HEK293 (cell line): ENCODE measurements at regions not wholly inside any gene's neighbourhood (a gene's known extent, or its start where the extent isn't known, plus 50 kb on each side); places are given as distances from the start of the nearest gene placed in this dataset.

ENCODE experiments used
- CTCF ChIA-PET: fragments of 350-600 bp; formaldehyde crosslinking; extraction: SDS; loops from one replicate; lab custom pipeline; 2021; ENCODE audit warnings: antibody characterized with exemption; lab: Yijun Ruan, JAX
- POLR2A ChIA-PET: fragments of 300-600 bp; formaldehyde crosslinking; extraction: SDS; loops from one replicate; lab custom pipeline; 2020; ENCODE audit warnings: antibody characterized with exemption, inconsistent platforms; lab: Yijun Ruan, JAX
- H3K27ac ChIP-seq: fragments of 200-500 bp; sonication (Bioruptor generic); 2 replicates; pipeline ENCODE4 v1.5.1; 2014; ENCODE audit warnings: low read depth, low read length, control low read depth, inconsistent platforms; ENCODE audit errors: extremely low read depth
- H3K36me3 ChIP-seq, 2 experiments: fragments of 200-500 bp in 1 of 2; sonication (Bioruptor generic) in 1 of 2; 1 replicate in 1 of 2; 2 replicates in 1 of 2; pipeline ENCODE4 v1.5.1; 2014 to 2017; ENCODE audit warnings: inconsistent platforms in 2 of 2, low read length in 2 of 2; ENCODE audit not compliant: control insufficient read depth in 2 of 2, insufficient read depth in 1 of 2
- H3K4me1 ChIP-seq: fragments of 200-500 bp; sonication (Bioruptor generic); 2 replicates; pipeline ENCODE4 v1.5.1; 2014; ENCODE audit warnings: mild to moderate bottlenecking, low read length, inconsistent platforms; ENCODE audit not compliant: control insufficient read depth, insufficient read depth
- H3K4me3 ChIP-seq: 2 replicates; pipeline ENCODE4 v1.5.1; 2011; ENCODE audit warnings: low read depth, mild to moderate bottlenecking, control low read depth, low read length, moderate library complexity
- H3K9me3 ChIP-seq: fragments of 200-500 bp; sonication (Bioruptor generic); 2 replicates; pipeline ENCODE4 v1.5.1; 2014; ENCODE audit warnings: low read depth, low read length, inconsistent platforms; ENCODE audit not compliant: control insufficient read depth, insufficient read depth
- GLIS2 ChIP-seq: fragments of 450-650 bp; formaldehyde crosslinking; IDR thresholded peaks from 2 replicates; pipeline ENCODE4 v1.5.1; 2016; ENCODE audit warnings: missing biosample characterization, missing genetic modification characterization
- RBAK ChIP-seq: fragments of 450-650 bp; formaldehyde crosslinking; IDR thresholded peaks from 2 replicates; pipeline ENCODE4 v1.5.1; 2016; ENCODE audit warnings: missing biosample characterization, missing genetic modification characterization
- ZBTB21 ChIP-seq: fragments of 450-650 bp; formaldehyde crosslinking; IDR thresholded peaks from 2 replicates; pipeline ENCODE4 v1.5.1; 2017; ENCODE audit warnings: missing biosample characterization, missing genetic modification characterization
- ZFP69B ChIP-seq: fragments of 450-650 bp; formaldehyde crosslinking; IDR thresholded peaks from 2 replicates; pipeline ENCODE4 v1.5.1; 2016; ENCODE audit warnings: missing biosample characterization, missing genetic modification characterization
- ZNF121 ChIP-seq: fragments of 450-650 bp; formaldehyde crosslinking; IDR thresholded peaks from 2 replicates; pipeline ENCODE4 v1.5.1; 2016; ENCODE audit warnings: missing biosample characterization, missing genetic modification characterization
- ZNF133 ChIP-seq: fragments of 450-650 bp; formaldehyde crosslinking; IDR thresholded peaks from 2 replicates; pipeline ENCODE4 v1.5.1; 2016; ENCODE audit warnings: missing biosample characterization, missing genetic modification characterization
- ZNF138 ChIP-seq: fragments of 450-650 bp; formaldehyde crosslinking; IDR thresholded peaks from 2 replicates; pipeline ENCODE4 v1.5.1; 2016; ENCODE audit warnings: missing biosample characterization, missing genetic modification characterization, borderline replicate concordance
- ZNF214 ChIP-seq: fragments of 450-650 bp; formaldehyde crosslinking; IDR thresholded peaks from 2 replicates; pipeline ENCODE4 v1.5.1; 2017; ENCODE audit warnings: missing biosample characterization, mild to moderate bottlenecking, missing genetic modification characterization, borderline replicate concordance
- ZNF221 ChIP-seq: fragments of 450-650 bp; formaldehyde crosslinking; IDR thresholded peaks from 2 replicates; pipeline ENCODE4 v1.5.1; 2017; ENCODE audit warnings: missing biosample characterization, missing genetic modification characterization, borderline replicate concordance
- ZNF248 ChIP-seq: fragments of 450-650 bp; formaldehyde crosslinking; IDR thresholded peaks from 2 replicates; pipeline ENCODE4 v1.5.1; 2017; ENCODE audit warnings: missing biosample characterization, missing genetic modification characterization
- ZNF341 ChIP-seq: fragments of 450-650 bp; formaldehyde crosslinking; IDR thresholded peaks from 2 replicates; pipeline ENCODE4; 2016; ENCODE audit warnings: low read depth, missing biosample characterization, missing genetic modification characterization
- ZNF391 ChIP-seq: fragments of 450-650 bp; formaldehyde crosslinking; IDR thresholded peaks from 2 replicates; pipeline ENCODE4 v1.5.1; 2016; ENCODE audit warnings: low read depth, missing biosample characterization, missing genetic modification characterization, borderline replicate concordance
- ZNF404 ChIP-seq: fragments of 450-650 bp; formaldehyde crosslinking; IDR thresholded peaks from 2 replicates; pipeline ENCODE4 v1.5.1; 2017; ENCODE audit warnings: missing biosample characterization, missing genetic modification characterization
- ZNF518A ChIP-seq: fragments of 450-650 bp; formaldehyde crosslinking; conservative IDR thresholded peaks from 2 replicates; pipeline ENCODE4 v1.5.1; 2016; ENCODE audit warnings: low read depth, missing biosample characterization, missing genetic modification characterization
- ZNF580 ChIP-seq: fragments of 450-650 bp; formaldehyde crosslinking; IDR thresholded peaks from 2 replicates; pipeline ENCODE4 v1.5.1; 2016; ENCODE audit warnings: missing biosample characterization, missing genetic modification characterization
- ZNF610 ChIP-seq: fragments of 450-650 bp; formaldehyde crosslinking; IDR thresholded peaks from 2 replicates; pipeline ENCODE4 v1.5.1; 2016; ENCODE audit warnings: missing biosample characterization, missing genetic modification characterization, borderline replicate concordance
- ZNF670 ChIP-seq: fragments of 450-650 bp; formaldehyde crosslinking; IDR thresholded peaks from 2 replicates; pipeline ENCODE4 v1.5.1; 2016; ENCODE audit warnings: missing biosample characterization, missing genetic modification characterization, low read depth
- ZNF707 ChIP-seq: fragments of 450-650 bp; formaldehyde crosslinking; IDR thresholded peaks from 2 replicates; pipeline ENCODE4 v1.5.1; 2016; ENCODE audit warnings: missing biosample characterization, missing genetic modification characterization
- ZSCAN18 ChIP-seq: fragments of 450-650 bp; formaldehyde crosslinking; IDR thresholded peaks from 2 replicates; pipeline ENCODE4 v1.5.1; 2016; ENCODE audit warnings: missing biosample characterization, missing genetic modification characterization
- TF ChIP-seq, protein P1 (sequence below): fragments of 450-650 bp; formaldehyde crosslinking; IDR thresholded peaks from 2 replicates; pipeline ENCODE4 v1.5.1; 2016; ENCODE audit warnings: missing biosample characterization, missing genetic modification characterization
- TF ChIP-seq, protein P2 (sequence below): fragments of 450-650 bp; IDR thresholded peaks from 2 replicates; pipeline ENCODE4 v1.5.1; 2018; ENCODE audit warnings: missing biosample characterization, mild to moderate bottlenecking, missing genetic modification characterization
- TF ChIP-seq, protein P3 (sequence below): fragments of 450-650 bp; formaldehyde crosslinking; conservative IDR thresholded peaks from 2 replicates; pipeline ENCODE4 v1.5.1; 2016; ENCODE audit warnings: low read depth, missing biosample characterization, missing genetic modification characterization

DNA sequence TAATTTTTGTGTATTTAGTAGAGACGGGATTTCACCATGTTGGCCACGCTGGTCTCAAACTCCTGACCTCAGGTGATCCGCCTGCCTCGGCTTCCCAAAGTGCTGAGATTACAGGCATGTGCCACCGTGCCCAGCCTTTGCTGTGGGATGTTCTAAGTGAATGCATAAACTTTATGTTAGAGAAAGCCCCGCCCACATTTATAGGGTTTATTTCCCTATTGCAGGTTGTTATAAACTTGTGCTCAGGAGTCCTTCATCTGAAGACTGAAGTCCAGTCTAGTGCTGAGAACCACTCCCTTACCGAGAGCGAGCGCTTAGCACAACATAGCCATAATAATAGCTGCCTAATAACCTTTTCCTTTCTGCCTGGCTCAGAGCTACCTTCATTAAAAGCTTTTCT lies 75.4 kb upstream of the ZNF217 start:
- no peaks in the 10 kb centered on the region for H3K4me1 ChIP-seq
- TF ChIP-seq ZNF404 (no peak), ZNF221 (no peak), ZNF610 (tag by site-specific recombination) (no peak), ZNF248 (tag by site-specific recombination) (no peak), ZFP69B (tag by site-specific recombination) (no peak), ZBTB21 (tag by site-specific recombination) (no peak), ZNF341 (tag by site-specific recombination) (no peak), ZNF138 (no peak), ZNF670 (tag by site-specific recombination) (no peak), ZNF121 (tag by site-specific recombination) (no peak), ZSCAN18 (tag by site-specific recombination) (no peak)
- TF ChIP-seq, protein P1, sequence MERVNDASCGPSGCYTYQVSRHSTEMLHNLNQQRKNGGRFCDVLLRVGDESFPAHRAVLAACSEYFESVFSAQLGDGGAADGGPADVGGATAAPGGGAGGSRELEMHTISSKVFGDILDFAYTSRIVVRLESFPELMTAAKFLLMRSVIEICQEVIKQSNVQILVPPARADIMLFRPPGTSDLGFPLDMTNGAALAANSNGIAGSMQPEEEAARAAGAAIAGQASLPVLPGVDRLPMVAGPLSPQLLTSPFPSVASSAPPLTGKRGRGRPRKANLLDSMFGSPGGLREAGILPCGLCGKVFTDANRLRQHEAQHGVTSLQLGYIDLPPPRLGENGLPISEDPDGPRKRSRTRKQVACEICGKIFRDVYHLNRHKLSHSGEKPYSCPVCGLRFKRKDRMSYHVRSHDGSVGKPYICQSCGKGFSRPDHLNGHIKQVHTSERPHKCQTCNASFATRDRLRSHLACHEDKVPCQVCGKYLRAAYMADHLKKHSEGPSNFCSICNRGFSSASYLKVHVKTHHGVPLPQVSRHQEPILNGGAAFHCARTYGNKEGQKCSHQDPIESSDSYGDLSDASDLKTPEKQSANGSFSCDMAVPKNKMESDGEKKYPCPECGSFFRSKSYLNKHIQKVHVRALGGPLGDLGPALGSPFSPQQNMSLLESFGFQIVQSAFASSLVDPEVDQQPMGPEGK, result no peak
- TF ChIP-seq, protein P2, sequence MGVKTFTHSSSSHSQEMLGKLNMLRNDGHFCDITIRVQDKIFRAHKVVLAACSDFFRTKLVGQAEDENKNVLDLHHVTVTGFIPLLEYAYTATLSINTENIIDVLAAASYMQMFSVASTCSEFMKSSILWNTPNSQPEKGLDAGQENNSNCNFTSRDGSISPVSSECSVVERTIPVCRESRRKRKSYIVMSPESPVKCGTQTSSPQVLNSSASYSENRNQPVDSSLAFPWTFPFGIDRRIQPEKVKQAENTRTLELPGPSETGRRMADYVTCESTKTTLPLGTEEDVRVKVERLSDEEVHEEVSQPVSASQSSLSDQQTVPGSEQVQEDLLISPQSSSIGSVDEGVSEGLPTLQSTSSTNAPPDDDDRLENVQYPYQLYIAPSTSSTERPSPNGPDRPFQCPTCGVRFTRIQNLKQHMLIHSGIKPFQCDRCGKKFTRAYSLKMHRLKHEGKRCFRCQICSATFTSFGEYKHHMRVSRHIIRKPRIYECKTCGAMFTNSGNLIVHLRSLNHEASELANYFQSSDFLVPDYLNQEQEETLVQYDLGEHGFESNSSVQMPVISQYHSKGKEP (tag by site-specific recombination), result no peak
- POLR2A ChIA-PET, result interaction anchor here (0.5 kb wide), 1 partner anchor 12 kb away, joined by 6 read pairs; no protein-coding TSS in a partner anchor
- H3K9me3 ChIP-seq, result no peaks in the 10 kb centered on the region
- no peak overlapping the region for H3K27ac ChIP-seq
- no peaks in the 10 kb centered on the region for H3K36me3 ChIP-seq
- no peak overlapping the region for H3K4me3 ChIP-seq
- CTCF ChIA-PET, result no interaction called here

DNA sequence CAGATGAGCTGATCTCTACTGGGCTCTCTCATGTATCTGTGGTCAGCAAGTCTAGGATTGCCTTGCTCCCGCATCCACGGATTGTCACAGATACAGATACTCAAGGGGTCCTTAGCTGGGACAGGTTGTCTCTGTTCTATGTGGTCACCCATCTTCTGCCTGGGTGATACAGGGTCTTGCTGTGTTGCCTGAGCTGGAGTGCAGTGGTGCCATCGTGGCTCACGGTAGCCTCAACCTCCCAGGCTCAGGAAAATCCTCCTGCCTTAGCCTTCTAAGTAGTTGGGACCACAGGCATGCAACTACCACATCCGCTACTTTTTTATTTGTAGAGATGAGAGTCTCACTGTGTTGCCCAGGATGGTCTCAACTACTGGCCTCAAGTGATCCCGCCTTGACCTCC lies 72.5 kb upstream of the ZNF217 start:
- Histone ChIP-seq H3K4me1 (no peaks in the 10 kb centered on the region), H3K9me3 (no peaks in the 10 kb centered on the region), H3K27ac (no peak overlapping the region), H3K4me3 (no peak overlapping the region), H3K36me3 (no peaks in the 10 kb centered on the region)
- POLR2A ChIA-PET, result no interaction called here
- CTCF ChIA-PET, result no interaction called here
- TF ChIP-seq GLIS2 (tag by site-specific recombination) (no peak), ZNF214 (tag by site-specific recombination) (no peak), ZNF580 (no peak), ZNF391 (tag by site-specific recombination) (no peak), ZNF518A (no peak), RBAK (tag by site-specific recombination) (no peak), ZNF133 (tag by site-specific recombination) (no peak), ZNF707 (tag by site-specific recombination) (no peak), ZNF670 (tag by site-specific recombination) (no peak), ZNF138 (no peak)
- TF ChIP-seq, protein P3, sequence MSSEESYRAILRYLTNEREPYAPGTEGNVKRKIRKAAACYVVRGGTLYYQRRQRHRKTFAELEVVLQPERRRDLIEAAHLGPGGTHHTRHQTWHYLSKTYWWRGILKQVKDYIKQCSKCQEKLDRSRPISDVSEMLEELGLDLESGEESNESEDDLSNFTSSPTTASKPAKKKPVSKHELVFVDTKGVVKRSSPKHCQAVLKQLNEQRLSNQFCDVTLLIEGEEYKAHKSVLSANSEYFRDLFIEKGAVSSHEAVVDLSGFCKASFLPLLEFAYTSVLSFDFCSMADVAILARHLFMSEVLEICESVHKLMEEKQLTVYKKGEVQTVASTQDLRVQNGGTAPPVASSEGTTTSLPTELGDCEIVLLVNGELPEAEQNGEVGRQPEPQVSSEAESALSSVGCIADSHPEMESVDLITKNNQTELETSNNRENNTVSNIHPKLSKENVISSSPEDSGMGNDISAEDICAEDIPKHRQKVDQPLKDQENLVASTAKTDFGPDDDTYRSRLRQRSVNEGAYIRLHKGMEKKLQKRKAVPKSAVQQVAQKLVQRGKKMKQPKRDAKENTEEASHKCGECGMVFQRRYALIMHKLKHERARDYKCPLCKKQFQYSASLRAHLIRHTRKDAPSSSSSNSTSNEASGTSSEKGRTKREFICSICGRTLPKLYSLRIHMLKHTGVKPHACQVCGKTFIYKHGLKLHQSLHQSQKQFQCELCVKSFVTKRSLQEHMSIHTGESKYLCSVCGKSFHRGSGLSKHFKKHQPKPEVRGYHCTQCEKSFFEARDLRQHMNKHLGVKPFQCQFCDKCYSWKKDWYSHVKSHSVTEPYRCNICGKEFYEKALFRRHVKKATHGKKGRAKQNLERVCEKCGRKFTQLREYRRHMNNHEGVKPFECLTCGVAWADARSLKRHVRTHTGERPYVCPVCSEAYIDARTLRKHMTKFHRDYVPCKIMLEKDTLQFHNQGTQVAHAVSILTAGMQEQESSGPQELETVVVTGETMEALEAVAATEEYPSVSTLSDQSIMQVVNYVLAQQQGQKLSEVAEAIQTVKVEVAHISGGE, result no peak
